Choroid plexus epithelial cell (primary cell): ENCODE measurements at regions not wholly inside any gene's neighbourhood (a gene's known extent, or its start where the extent isn't known, plus 50 kb on each side); places are given as distances from the start of the nearest gene placed in this dataset.

ENCODE experiments used
- DNase-seq: peaks from one replicate; pipeline ENCODE4 v3.0.0-alpha.2; 2010; ENCODE audit warnings: low read depth
- H3K4me3 ChIP-seq: 2 replicates; pipeline ENCODE4 v1.5.1; 2011; ENCODE audit warnings: low read depth, mild to moderate bottlenecking, control low read depth, low read length, moderate library complexity
- TF ChIP-seq, protein P1 (sequence below): conservative IDR thresholded peaks from 2 replicates; pipeline ENCODE4 v1.5.1; 2011; ENCODE audit warnings: low read depth, mild to moderate bottlenecking, control low read depth, inconsistent platforms, low read length, moderate library complexity

DNA sequence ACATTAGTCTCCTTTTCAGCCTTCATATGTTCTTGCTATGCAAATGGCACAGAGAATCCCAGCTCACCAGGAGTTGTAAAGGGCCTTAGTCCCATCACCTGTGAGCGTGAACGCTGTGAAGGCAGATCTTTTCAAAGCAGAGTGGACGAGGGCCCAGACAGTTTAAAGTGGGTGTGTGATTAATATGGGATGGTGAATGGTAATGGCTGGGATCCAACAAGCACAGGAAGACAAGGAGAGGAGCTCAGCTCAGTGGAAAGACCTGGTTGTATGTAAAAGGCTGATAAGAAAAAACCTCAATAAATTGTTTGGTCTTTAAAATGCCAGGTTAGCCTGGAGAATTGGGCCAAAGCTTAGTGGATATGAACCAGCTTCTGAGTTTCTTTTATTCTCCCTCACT is 326.2 kb downstream of the NYAP2 start:
- TF ChIP-seq, protein P1, sequence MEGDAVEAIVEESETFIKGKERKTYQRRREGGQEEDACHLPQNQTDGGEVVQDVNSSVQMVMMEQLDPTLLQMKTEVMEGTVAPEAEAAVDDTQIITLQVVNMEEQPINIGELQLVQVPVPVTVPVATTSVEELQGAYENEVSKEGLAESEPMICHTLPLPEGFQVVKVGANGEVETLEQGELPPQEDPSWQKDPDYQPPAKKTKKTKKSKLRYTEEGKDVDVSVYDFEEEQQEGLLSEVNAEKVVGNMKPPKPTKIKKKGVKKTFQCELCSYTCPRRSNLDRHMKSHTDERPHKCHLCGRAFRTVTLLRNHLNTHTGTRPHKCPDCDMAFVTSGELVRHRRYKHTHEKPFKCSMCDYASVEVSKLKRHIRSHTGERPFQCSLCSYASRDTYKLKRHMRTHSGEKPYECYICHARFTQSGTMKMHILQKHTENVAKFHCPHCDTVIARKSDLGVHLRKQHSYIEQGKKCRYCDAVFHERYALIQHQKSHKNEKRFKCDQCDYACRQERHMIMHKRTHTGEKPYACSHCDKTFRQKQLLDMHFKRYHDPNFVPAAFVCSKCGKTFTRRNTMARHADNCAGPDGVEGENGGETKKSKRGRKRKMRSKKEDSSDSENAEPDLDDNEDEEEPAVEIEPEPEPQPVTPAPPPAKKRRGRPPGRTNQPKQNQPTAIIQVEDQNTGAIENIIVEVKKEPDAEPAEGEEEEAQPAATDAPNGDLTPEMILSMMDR: no peak
- no peak overlapping the region for H3K4me3 ChIP-seq
- no peak for DNase-seq
